ENCODE measurements at regions not wholly inside any gene's neighbourhood (a gene's known extent, or its start where the extent isn't known, plus 50 kb on each side); places are given as distances from the start of the nearest gene placed in this dataset.
"Not testable (repeated sequence)": the region's sequence is repeated elsewhere in the genome, so short reads cannot be mapped to it uniquely, and the experiment has no call there.

DNA sequence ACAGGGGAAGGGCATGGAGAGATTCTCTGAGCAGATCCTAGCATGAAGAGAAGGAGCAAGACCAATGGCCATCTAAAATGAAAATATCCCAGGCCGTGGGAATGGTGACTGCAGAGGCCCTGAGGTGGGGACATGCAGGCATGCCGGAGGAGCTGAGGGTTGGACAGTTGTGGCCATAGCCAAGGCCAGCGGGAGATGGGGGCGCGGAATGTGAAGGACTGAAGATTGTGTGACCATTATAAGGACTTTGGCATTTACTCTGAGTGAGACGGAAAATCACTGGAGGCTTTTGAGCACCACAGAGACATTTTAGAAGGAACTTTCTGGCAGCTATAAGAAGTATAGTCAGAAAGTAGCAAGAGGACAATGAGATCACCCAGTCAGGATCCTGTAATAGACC is 341.1 kb downstream of the SFMBT2 start:
- DNase-seq (ENCODE audit: low read depth in 2 of 2): no peak

DNA sequence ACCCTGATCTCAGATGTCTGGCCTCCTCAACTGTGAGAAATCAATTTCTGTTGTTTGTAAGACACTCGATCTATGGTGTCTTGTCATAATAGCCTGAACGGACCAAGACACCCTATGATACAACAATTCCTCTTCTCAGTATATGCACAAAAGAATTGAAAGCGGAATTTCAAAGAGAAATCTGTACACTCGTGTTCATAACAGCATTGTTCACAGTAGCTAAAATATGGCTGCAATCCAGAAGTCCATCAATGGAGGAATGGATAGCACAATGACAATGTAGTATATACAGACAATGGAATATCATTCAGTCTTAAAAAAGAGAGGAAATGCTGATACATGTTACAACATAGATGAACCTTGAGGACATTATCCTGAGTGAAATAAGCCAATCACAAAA is 354.6 kb downstream of the SFMBT2 start:
- no peak for DNase-seq (ENCODE audit: low read depth in 2 of 2)

GRCh38 chr10:7054915-7055314 is 355.9 kb downstream of the SFMBT2 start:
- no peak for DNase-seq (ENCODE audit: low read depth in 2 of 2)

DNA sequence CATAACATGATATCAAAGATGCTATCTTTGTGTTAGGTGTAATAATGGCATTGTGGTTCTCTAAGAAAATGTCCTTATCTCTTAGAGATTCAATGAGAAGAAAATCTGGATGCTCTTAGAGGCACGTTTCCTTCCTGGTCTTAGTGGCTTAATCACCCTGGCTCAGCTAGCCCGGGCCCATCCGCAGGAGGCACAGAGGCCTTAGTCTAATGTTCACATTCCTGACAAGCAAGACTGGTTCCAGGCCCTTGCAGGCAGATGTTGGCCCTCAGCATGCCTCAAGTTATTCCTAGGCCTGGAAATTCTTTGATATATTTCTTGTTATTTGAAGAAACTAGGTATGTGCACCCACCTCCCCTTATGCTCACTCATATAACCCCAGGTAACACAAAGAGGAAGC is 357.6 kb downstream of the SFMBT2 start:
- no peak for DNase-seq (ENCODE audit: low read depth in 2 of 2)

DNA sequence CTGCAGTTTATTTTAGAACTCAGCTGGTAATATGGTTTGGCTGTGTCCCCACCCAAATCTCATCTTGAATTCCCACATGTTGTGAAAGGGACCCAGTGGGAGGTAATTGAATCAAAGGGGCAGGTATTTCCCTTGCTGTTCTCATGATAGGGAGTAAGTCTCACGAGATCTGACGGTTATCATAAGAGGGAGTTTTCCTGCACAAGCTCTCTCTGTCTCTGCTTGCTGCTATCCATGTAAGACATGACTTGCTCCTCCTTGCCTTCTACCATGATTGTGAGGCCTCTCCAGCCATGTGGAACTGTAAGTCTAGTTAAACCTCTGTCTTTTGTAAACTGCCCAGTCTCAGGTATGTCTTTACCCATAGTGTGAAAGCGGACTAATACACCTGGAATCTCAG is 360.8 kb downstream of the SFMBT2 start:
- not testable (repeated sequence) for DNase-seq (ENCODE audit: low read depth in 2 of 2)

DNA sequence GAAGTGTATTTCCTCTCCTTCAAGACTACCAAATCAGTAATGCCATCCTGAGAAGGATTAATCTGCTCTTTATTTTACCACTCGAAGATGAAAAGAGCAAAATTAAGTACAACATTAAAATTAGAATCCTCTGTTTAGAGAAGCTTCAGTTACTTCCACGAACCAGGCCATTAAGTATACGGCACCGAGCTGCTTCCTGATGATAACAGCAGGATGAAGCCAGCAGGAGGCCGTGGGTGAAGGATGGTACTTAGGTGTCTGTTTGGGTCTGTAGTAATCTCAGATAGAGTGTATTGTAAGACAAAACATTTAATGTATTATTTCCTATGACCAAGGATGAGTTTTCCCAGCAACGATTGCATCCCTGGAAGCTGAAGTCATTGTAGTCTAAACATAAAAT is 362.8 kb downstream of the SFMBT2 start:
- DNase-seq (ENCODE audit: low read depth in 2 of 2): no peak

DNA sequence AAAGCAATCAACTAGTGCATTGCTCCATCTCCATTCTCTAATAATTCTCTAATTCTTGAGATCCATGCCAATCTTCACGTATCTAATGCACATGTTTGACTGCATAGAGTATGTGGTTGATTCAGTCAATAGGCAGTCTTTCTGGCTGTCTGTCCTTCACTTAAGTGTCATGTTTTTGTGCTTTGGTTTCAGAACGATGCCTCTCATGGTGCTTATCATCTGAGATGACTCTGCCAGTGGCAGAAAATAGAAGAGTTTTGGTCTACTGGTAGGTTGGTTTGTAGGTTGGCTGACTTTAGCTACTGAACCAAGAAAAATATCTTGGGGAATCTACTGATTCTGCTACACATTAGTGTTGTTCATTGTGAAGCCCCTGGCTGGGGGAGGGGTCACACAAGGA is 364.2 kb downstream of the SFMBT2 start:
- no peak for DNase-seq (ENCODE audit: low read depth in 2 of 2)

- no peak for DNase-seq (ENCODE audit: low read depth in 2 of 2)
Observed at GRCh38 chr10:7045891-7046599, 364.8 kb downstream of the SFMBT2 start.

DNA sequence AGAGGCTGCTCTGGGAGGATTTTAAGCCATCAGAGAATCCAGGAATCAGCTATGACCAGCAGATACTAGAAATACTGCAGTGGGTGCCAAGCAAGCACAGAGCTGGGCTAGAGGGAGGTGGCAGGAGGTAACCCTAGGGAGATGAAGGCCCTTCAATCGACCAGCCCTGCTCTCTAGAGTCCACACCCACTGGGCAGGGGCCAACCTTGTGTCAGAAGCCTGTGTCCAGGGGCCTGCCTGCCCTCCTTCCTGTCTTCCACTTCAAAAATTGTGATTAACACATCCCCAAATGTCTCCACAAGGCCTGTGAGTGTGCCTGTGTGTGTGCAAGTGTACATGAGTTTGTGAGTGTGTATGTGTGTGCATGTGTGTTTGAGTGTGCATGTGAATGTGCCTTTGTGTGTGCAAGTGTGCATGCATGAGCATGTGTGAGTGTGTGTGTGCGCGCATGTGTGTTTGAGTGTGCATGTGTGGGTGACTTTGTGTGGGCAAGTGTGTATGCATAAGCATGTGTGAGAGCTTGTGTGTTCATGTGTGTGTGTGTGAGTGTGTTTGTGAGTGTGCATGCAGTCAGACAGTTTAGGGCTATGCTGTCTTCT is 367.7 kb downstream of the SFMBT2 start:
- DNase-seq (ENCODE audit: low read depth in 2 of 2): no peak

DNA sequence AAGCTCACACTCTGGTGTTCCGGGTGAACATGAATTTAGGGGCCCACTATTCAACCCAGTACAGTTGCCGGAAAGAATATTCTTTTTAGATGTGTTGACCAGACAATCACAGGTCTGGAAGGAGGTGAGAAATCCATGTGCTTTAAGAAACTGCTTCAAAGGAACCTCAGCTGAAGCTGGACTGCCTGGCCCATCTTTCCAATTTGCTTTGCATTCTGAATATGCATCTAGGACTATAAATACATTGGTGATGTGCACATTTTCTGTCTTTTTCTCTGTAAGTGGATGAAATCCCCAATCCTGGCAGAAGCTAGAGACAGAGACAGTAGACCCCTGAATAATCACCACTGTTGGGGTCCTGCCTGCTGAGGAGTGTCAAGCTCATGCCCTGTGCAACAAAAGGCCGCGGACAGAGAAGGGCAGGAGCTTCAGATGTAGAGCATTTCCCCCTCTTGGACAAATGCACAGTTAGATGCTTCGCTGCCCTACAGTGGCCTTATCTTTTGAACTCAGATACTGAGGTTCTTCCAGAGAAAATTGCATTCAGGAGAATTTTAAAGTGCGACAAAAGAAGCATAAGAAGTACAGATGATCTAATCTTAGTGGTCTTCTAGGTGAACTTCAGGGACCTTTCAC is 368.3 kb downstream of the SFMBT2 start:
- no peak for DNase-seq (ENCODE audit: low read depth in 2 of 2)

DNA sequence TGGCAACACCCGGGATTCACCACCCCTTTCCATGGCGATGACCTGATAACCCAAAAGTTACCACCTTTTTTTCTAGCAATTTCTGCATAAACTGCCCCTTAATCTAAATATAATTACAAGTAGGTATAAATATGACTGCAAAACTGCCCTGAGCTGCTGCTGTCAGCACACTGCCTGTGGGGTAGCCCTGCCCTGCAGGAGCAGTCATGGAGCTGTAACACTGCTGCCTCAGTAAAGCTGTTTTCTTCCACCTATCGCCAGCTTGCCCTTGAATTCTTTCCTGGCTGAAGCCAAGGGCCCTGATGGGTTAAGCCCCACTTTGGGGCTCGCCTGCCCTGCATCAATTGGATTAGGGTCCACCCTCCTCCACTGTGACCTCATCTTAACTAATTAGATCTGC is 368.8 kb downstream of the SFMBT2 start:
- DNase-seq (ENCODE audit: low read depth in 2 of 2): no peak

DNA sequence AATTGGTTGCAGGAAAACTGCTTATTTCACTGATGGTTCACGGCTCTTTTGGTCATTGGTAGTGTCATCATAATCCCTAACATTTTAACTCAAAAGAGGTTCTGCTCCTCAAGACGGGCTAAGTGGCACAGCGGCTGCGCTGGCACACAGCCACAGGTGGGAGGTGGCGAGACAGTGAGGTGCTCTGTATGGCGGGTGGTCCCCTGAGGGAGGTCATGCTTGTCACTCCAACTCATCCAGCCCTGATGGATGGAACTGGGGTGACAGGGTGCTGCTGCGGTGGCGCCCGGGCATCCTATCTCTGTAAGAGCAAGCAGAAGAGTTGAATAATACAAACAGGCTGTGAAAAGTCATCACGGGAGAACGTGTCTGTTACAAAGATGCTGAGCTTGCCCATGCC is 370.2 kb downstream of the SFMBT2 start:
- DNase-seq (ENCODE audit: low read depth in 2 of 2): no peak

DNA sequence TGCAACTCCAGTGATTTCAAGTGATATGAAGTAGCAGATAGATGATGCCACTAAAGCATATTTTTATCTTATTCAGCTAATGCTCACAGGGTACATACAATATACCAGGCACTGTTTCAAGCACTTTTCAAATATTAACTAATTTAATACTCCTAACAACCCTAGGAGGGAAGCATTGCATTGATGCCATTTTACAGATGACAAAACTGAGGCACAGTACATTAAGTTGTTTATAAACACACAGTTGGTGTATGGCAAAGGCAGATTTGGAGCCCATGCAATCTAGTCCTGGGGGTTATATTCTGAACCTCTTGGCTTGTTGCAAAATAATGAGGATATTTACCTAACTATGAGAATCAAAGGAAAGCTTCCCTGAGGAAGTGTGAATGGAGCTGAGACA is 371.0 kb downstream of the SFMBT2 start:
- no peak for DNase-seq (ENCODE audit: low read depth in 2 of 2)

- no peak for DNase-seq (ENCODE audit: low read depth in 2 of 2)
Observed at GRCh38 chr10:7038416-7038815, 372.4 kb downstream of the SFMBT2 start.

DNA sequence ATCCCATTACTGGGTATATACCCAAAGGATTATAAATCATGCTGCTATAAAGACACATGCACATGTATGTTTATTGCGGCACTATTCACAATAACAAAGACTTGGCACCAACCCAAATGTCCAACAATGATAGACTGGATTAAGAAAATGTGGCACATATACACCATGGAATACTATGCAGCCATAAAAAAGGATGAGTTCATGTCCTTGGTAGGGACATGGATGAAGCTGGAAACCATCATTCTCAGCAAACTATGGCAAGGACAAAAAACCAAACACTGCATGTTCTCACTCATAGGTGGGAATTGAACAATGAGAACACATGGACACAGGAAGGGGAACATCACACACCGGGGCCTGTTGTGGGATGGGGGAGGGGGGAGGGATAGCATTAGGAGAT is 373.4 kb downstream of the SFMBT2 start:
- not testable (repeated sequence) for DNase-seq (ENCODE audit: low read depth in 2 of 2)

DNA sequence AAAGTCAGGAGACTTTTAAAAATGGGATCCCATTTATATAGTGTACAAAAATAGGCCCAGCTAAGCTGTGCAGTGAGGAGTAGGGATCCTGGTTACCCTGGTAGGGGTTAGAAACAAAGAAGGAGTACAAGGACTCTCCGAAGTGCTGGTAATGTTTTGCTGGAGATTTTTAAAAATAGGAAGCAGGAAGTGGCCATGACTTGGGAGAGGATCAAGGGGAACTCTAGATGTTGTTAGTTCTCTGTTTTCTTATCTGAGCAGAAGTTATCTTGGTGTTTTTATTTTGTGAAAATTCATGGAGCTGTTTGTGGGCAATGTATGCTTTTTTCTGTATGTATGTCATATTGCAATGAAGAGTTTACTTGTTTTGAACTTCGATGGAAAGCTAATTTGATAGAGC is 373.9 kb downstream of the SFMBT2 start:
- no peak for DNase-seq (ENCODE audit: low read depth in 2 of 2)

- no peak for DNase-seq (ENCODE audit: low read depth in 2 of 2)
Observed at GRCh38 chr10:7035126-7035761, 375.6 kb downstream of the SFMBT2 start.

DNA sequence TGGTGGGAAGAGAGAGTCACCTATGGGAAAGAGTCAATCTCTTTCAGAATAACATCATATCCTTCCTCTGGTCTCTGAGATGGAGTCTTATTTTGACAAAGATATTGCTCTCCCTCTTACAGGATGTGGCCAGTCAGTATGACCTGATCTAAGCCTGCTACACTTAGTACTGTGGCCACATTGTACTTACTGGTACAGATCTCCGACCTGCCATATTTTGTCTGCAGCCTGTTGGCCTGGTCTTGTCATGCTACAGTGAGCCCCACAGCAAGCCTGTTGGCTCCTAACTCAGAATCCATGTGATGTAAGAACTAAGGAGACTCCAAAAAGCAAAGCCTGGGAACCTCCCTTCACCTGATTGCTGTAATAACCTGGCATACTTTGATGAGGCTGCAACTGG is 377.8 kb downstream of the SFMBT2 start:
- no peak for DNase-seq (ENCODE audit: low read depth in 2 of 2)

DNA sequence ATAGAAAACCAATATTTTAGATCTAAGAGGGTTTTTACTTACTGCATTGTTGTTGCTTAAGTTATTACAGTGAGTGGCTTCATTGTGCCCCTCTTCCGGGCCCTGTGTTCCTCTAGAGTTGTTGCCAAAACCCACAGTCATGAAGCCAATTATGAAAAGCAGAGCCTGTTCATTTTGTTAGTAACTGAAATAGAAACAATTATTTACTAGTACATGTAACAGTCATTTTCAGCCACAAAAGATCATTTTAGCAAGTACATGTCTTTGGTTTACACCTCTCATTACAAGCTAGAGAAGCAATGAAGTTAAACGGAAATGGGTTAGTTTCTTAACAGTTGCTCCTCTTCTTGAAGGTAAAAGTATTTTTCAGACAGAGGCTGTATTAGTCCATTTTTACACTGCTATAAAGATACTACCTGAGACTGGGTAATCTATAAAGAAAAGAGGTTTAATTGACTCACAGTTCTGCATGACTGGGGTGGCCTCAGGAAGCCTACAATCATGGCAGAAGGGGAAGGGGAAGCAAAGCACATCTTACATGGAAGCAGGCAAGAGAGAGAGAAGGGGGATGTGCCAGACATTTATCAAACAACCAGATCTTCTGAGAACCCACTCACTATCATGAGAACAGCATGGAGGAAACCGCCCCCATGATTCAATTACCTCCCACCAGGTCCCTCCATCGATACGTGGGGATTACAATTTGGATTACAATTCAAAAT is 380.5 kb downstream of the SFMBT2 start:
- no peak for DNase-seq (ENCODE audit: low read depth in 2 of 2)

DNA sequence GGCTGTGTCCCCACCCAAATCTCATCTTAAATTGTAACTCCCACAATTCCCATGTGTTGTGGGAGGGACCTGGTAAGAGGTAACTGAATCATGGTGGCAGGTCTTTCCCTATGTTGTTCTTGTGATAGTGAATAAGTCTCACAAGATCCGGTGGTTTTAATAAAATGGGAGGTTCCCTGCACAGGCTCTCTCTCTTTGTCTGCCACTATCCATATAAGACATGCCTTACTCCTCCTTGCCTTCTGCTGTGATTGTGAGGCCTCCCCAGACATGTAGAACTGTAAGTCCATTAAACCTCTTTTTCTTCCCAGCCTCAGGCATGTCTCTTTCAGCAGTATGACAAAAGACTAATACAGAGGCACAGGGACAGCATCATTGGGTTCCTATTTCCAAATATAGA is 381.2 kb downstream of the SFMBT2 start:
- no peak for DNase-seq (ENCODE audit: low read depth in 2 of 2)

- DNase-seq (ENCODE audit: low read depth in 2 of 2): no peak
Observed at GRCh38 chr10:7028809-7029166, 382.0 kb downstream of the SFMBT2 start.

Measured in stimulated activated CD4-positive, alpha-beta T cell treated with anti-CD3 and anti-CD28 coated beads, Interleukin-1b, Interleukin-23, amount 100 ng/mL, for 1 hour (primary cell).